ENCODE measurements at regions not wholly inside any gene's neighbourhood (a gene's known extent, or its start where the extent isn't known, plus 50 kb on each side); places are given as distances from the start of the nearest gene placed in this dataset.

GRCh38 chr5:173472164-173472563 lies 143.9 kb upstream of the STC2 start:
- TF ChIP-seq FOS (IDR thresholded peaks at IDR 0.05; ENCODE audit: borderline replicate concordance, insufficient read depth, low read length) (peak; percentile 68), JUN (IDR thresholded peaks at IDR 0.05; ENCODE audit: borderline replicate concordance, insufficient read depth, insufficient read length, low read depth) (peak; percentile 17), POLR2A (IDR thresholded peaks at IDR 0.05; ENCODE audit: low read depth, low read length) (no peak)
- Histone ChIP-seq H3K4me2 (ENCODE audit: insufficient read depth, low read length) (no peak overlapping the region), H3K9me1 (replicated peaks; ENCODE audit: control insufficient read depth, extremely low read depth, insufficient read depth, low read length) (no peaks in the 10 kb centered on the region), H3K27me3 (ENCODE audit: control insufficient read depth in 2 of 2, insufficient read depth in 2 of 2, low read length in 2 of 2) (no peaks in the 10 kb centered on the region), H3K79me2 (ENCODE audit: control insufficient read depth, insufficient read depth, low read length) (no peaks in the 10 kb centered on the region), H3K27ac (ENCODE audit: insufficient read depth, low read depth, low read length) (peak overlapping the region; percentile 23), H3K4me3 (replicated peaks in 1 of 3; ENCODE audit: insufficient read depth in 1 of 3, low read depth in 1 of 3, low read length in 3 of 3) (no peak overlapping the region), H3K9me3 (replicated peaks; ENCODE audit: control insufficient read depth, insufficient read depth, low read length) (no peaks in the 10 kb centered on the region), H3K36me3 (ENCODE audit: control insufficient read depth in 2 of 2, extremely low read depth in 1 of 2, insufficient read depth in 2 of 2, low read length in 2 of 2) (no peaks in the 10 kb centered on the region), H3K9ac (replicated peaks; ENCODE audit: extremely low read depth, insufficient read depth, low read length) (no peak overlapping the region), H4K20me1 (replicated peaks; ENCODE audit: control insufficient read depth, extremely low read depth, insufficient read depth, low read length) (no peaks in the 10 kb centered on the region), H2AFZ (ENCODE audit: low read depth, low read length) (no peak overlapping the region), H3K4me1 (ENCODE audit: control insufficient read depth, extremely low read depth, insufficient read depth, low read length) (peaks cover 4% of the 10 kb centered on the region)
- CTCF ChIA-PET = interaction anchor here (0.8 to 1.5 kb wide), 7 partner anchors 11 to 178 kb away, joined by 3 to 7 read pairs (median 4); no protein-coding TSS in a partner anchor
- no TSS peak for BruUV-seq (replicated peaks)
- peak; percentile 70 for FAIRE-seq
- POLR2A ChIA-PET = no interaction called here
- DNase-seq (ENCODE audit: low read depth, low spot score) = peak; percentile 29
- dilution Hi-C loops (cut with MboI; ENCODE audit: extremely low pct_ligation_motif_present, low sequenced_read_pairs) (no loop called here), intact Hi-C loops (cut with micrococcal nuclease) (no loop called here)

GRCh38 chr5:173468821-173469251 lies 140.6 kb upstream of the STC2 start:
- no peaks in the 10 kb centered on the region for H3K9me1 ChIP-seq (replicated peaks; ENCODE audit: control insufficient read depth, extremely low read depth, insufficient read depth, low read length)
- no TSS peak for BruUV-seq (replicated peaks)
- no peaks in the 10 kb centered on the region for H3K36me3 ChIP-seq (ENCODE audit: control insufficient read depth in 2 of 2, extremely low read depth in 1 of 2, insufficient read depth in 2 of 2, low read length in 2 of 2)
- no peak overlapping the region for H3K27ac ChIP-seq (ENCODE audit: insufficient read depth, low read depth, low read length)
- H3K4me3 ChIP-seq (replicated peaks in 1 of 3; ENCODE audit: insufficient read depth in 1 of 3, low read depth in 1 of 3, low read length in 3 of 3) = no peak overlapping the region
- no peak overlapping the region for H3K9ac ChIP-seq (replicated peaks; ENCODE audit: extremely low read depth, insufficient read depth, low read length)
- no peaks in the 10 kb centered on the region for H4K20me1 ChIP-seq (replicated peaks; ENCODE audit: control insufficient read depth, extremely low read depth, insufficient read depth, low read length)
- no peaks in the 10 kb centered on the region for H3K9me3 ChIP-seq (replicated peaks; ENCODE audit: control insufficient read depth, insufficient read depth, low read length)
- intact Hi-C loops (cut with micrococcal nuclease) (no loop called here), dilution Hi-C loops (cut with MboI; ENCODE audit: extremely low pct_ligation_motif_present, low sequenced_read_pairs) (no loop called here)
- H3K4me1 ChIP-seq (ENCODE audit: control insufficient read depth, extremely low read depth, insufficient read depth, low read length) = peaks cover 4% of the 10 kb centered on the region
- H3K4me2 ChIP-seq (ENCODE audit: insufficient read depth, low read length) = no peak overlapping the region
- CTCF ChIA-PET = no interaction called here
- no peak for DNase-seq (ENCODE audit: low read depth, low spot score)
- no peaks in the 10 kb centered on the region for H3K27me3 ChIP-seq (ENCODE audit: control insufficient read depth in 2 of 2, insufficient read depth in 2 of 2, low read length in 2 of 2)
- H2AFZ ChIP-seq (ENCODE audit: low read depth, low read length) = no peak overlapping the region
- H3K79me2 ChIP-seq (ENCODE audit: control insufficient read depth, insufficient read depth, low read length) = no peaks in the 10 kb centered on the region
- no peak for TF ChIP-seq MAX (IDR thresholded peaks at IDR 0.05; ENCODE audit: insufficient read depth, insufficient read length)
- POLR2A ChIA-PET = no interaction called here
- FAIRE-seq = no peak
